IPS-NIHi11 (cell line): ENCODE measurements at regions not wholly inside any gene's neighbourhood (a gene's known extent, or its start where the extent isn't known, plus 50 kb on each side); places are given as distances from the start of the nearest gene placed in this dataset.

Source experiments
- DNase-seq: peaks from one replicate; pipeline ENCODE4 v3.0.0; 2012; ENCODE audit warnings: mixed read lengths, low spot score

GRCh38 chr6:119541132-119541905, 191.8 kb upstream of the MAN1A1 start:
- no peak for DNase-seq

GRCh38 chr6:119540417-119540816, 190.9 kb upstream of the MAN1A1 start:
- no peak for DNase-seq

- no peak for DNase-seq
Observed at GRCh38 chr6:119539066-119539746, 189.6 kb upstream of the MAN1A1 start.

GRCh38 chr6:119536666-119537065, 187.1 kb upstream of the MAN1A1 start:
- DNase-seq = no peak

- no peak for DNase-seq
Observed at GRCh38 chr6:119535332-119535731, 185.8 kb upstream of the MAN1A1 start.

- DNase-seq = no peak
Observed at GRCh38 chr6:119533603-119534279, 184.2 kb upstream of the MAN1A1 start.

GRCh38 chr6:119527231-119527578, 177.6 kb upstream of the MAN1A1 start:
- no peak for DNase-seq

GRCh38 chr6:119526561-119527230, 177.1 kb upstream of the MAN1A1 start:
- no peak for DNase-seq

GRCh38 chr6:119524410-119524809, 174.8 kb upstream of the MAN1A1 start:
- DNase-seq = no peak

- DNase-seq = no peak
Observed at GRCh38 chr6:119523556-119523955, 174.0 kb upstream of the MAN1A1 start.

- no peak for DNase-seq
Observed at GRCh38 chr6:119521251-119521650, 171.7 kb upstream of the MAN1A1 start.

- DNase-seq = no peak
Observed at GRCh38 chr6:119517428-119517827, 167.9 kb upstream of the MAN1A1 start.

- no peak for DNase-seq
Observed at GRCh38 chr6:119514345-119514744, 164.8 kb upstream of the MAN1A1 start.

GRCh38 chr6:119511024-119511423, 161.5 kb upstream of the MAN1A1 start:
- DNase-seq = no peak

GRCh38 chr6:119510246-119510645, 160.7 kb upstream of the MAN1A1 start:
- DNase-seq = no peak

GRCh38 chr6:119506631-119507174, 157.1 kb upstream of the MAN1A1 start:
- no peak for DNase-seq

GRCh38 chr6:119501798-119502483, 152.4 kb upstream of the MAN1A1 start:
- no peak for DNase-seq

- DNase-seq = no peak
Observed at GRCh38 chr6:119499797-119500196, 150.2 kb upstream of the MAN1A1 start.

- no peak for DNase-seq
Observed at GRCh38 chr6:119497988-119498727, 148.6 kb upstream of the MAN1A1 start.

- DNase-seq = no peak
Observed at GRCh38 chr6:119495230-119495683, 145.7 kb upstream of the MAN1A1 start.

GRCh38 chr6:119493980-119494379, 144.4 kb upstream of the MAN1A1 start:
- DNase-seq = no peak
